Mesenchymal stem cell (in vitro differentiated cells and primary cell): ENCODE measurements at regions not wholly inside any gene's neighbourhood (a gene's known extent, or its start where the extent isn't known, plus 50 kb on each side); places are given as distances from the start of the nearest gene placed in this dataset.
A peak's percentile ranks its signal among the peaks of the same experiment; 100 is the strongest.

Source experiments
- DNase-seq: peaks from one replicate; pipeline ENCODE4 v3.0.0-alpha.2; 2013
- H2AFZ ChIP-seq: one replicate; pipeline ENCODE4 v1.6.1; 2013; ENCODE audit warnings: low read depth, mild to moderate bottlenecking, control low read depth, inconsistent platforms, low read length, moderate library complexity
- H2AK5ac ChIP-seq: 2 replicates; pipeline ENCODE4 v1.6.1; 2013; ENCODE audit warnings: low read length, moderate library complexity, mild to moderate bottlenecking, inconsistent platforms; ENCODE audit not compliant: severe bottlenecking
- H2BK120ac ChIP-seq: one replicate; pipeline ENCODE4 v1.6.1; 2013; ENCODE audit warnings: low read depth, mild to moderate bottlenecking, inconsistent platforms, low read length, moderate library complexity
- H2BK12ac ChIP-seq, 2 experiments: one replicate each; pipeline ENCODE4 v1.6.1; 2013; ENCODE audit warnings: inconsistent platforms in 2 of 2, low read length in 2 of 2, mild to moderate bottlenecking in 2 of 2, moderate library complexity in 2 of 2, control low read depth in 1 of 2
- H2BK15ac ChIP-seq: one replicate; pipeline ENCODE4 v1.6.1; 2013; ENCODE audit warnings: mild to moderate bottlenecking, low read depth, inconsistent platforms; ENCODE audit not compliant: poor library complexity, severe bottlenecking
- H2BK5ac ChIP-seq: 2 replicates; pipeline ENCODE4 v1.6.1; 2013; ENCODE audit warnings: low read depth, mild to moderate bottlenecking, low read length, control low read depth, inconsistent platforms; ENCODE audit not compliant: poor library complexity, severe bottlenecking
- H3K14ac ChIP-seq, 2 experiments: one replicate each; pipeline ENCODE4 v1.6.1; 2013; ENCODE audit warnings: inconsistent platforms in 2 of 2, low read length in 2 of 2, control low read depth in 1 of 2, mild to moderate bottlenecking in 1 of 2, moderate library complexity in 1 of 2
- H3K18ac ChIP-seq, 2 experiments: one replicate each; pipeline ENCODE4 v1.6.1; 2013; ENCODE audit warnings: inconsistent platforms in 2 of 2, low read length in 2 of 2, control low read depth in 1 of 2, low read depth in 1 of 2, mild to moderate bottlenecking in 1 of 2
- H3K23ac ChIP-seq, 2 experiments: one replicate each; pipeline ENCODE4 v1.6.1; 2013; ENCODE audit warnings: inconsistent platforms in 2 of 2, low read length in 2 of 2, mild to moderate bottlenecking in 2 of 2, moderate library complexity in 2 of 2, control low read depth in 1 of 2
- H3K27ac ChIP-seq: 2 replicates; pipeline ENCODE4 v1.5.1; 2013; ENCODE audit warnings: mild to moderate bottlenecking, moderate library complexity, low read length, control low read depth, inconsistent platforms; ENCODE audit not compliant: poor library complexity, severe bottlenecking
- H3K27me3 ChIP-seq, 2 experiments: 2 replicates each; pipeline versions ENCODE4 v1.6.1 to v1.7.0; 2013; ENCODE audit warnings: low read length in 2 of 2, mild to moderate bottlenecking in 2 of 2, moderate library complexity in 2 of 2, control low read depth in 1 of 2, inconsistent platforms in 1 of 2; ENCODE audit not compliant: control insufficient read depth in 1 of 2, insufficient read depth in 1 of 2
- H3K36me3 ChIP-seq, 2 experiments: 2 replicates each; pipeline versions ENCODE4 v1.6.1 to v1.7.0; 2013; ENCODE audit warnings: low read length in 2 of 2, control low read depth in 1 of 2, inconsistent platforms in 1 of 2, low read depth in 1 of 2, mild to moderate bottlenecking in 1 of 2; ENCODE audit not compliant: insufficient read depth in 2 of 2, control insufficient read depth in 1 of 2
- H3K4ac ChIP-seq, 2 experiments: one replicate each; pipeline ENCODE4 v1.6.1; 2013; ENCODE audit warnings: inconsistent platforms in 2 of 2, low read length in 2 of 2, mild to moderate bottlenecking in 2 of 2, moderate library complexity in 2 of 2, control low read depth in 1 of 2, low read depth in 1 of 2
- H3K4me1 ChIP-seq: 2 replicates; pipeline ENCODE4 v1.6.1; 2013; ENCODE audit warnings: low read depth, low read length, control low read depth; ENCODE audit not compliant: control insufficient read depth, insufficient read depth
- H3K4me2 ChIP-seq: 2 replicates; pipeline ENCODE4 v1.6.1; 2013; ENCODE audit warnings: low read length, mild to moderate bottlenecking, inconsistent platforms; ENCODE audit not compliant: poor library complexity, severe bottlenecking
- H3K4me3 ChIP-seq, 2 experiments: 2 replicates each; pipeline versions ENCODE4 v1.5.1 to v1.7.0; 2013; ENCODE audit warnings: low read length in 2 of 2, mild to moderate bottlenecking in 2 of 2, control low read depth in 1 of 2, low read depth in 1 of 2; ENCODE audit not compliant: insufficient read depth in 1 of 2
- H3K79me1 ChIP-seq: replicated peaks from 2 replicates; pipeline ENCODE4 v1.6.1; 2013; ENCODE audit warnings: mild to moderate bottlenecking, control low read depth, low read length, inconsistent platforms; ENCODE audit not compliant: poor library complexity, severe bottlenecking
- H3K9ac ChIP-seq: 2 replicates; pipeline ENCODE4 v1.7.0; 2013; ENCODE audit warnings: mild to moderate bottlenecking, low read length, moderate library complexity
- H3K9me3 ChIP-seq: 2 replicates; pipeline ENCODE4 v1.7.0; 2013; ENCODE audit warnings: mild to moderate bottlenecking, low read length; ENCODE audit not compliant: control insufficient read depth
- H4K8ac ChIP-seq: one replicate; pipeline ENCODE4 v1.6.1; 2013; ENCODE audit warnings: inconsistent platforms, mild to moderate bottlenecking, low read length, moderate library complexity
- H4K91ac ChIP-seq: one replicate; pipeline ENCODE4 v1.6.1; 2013; ENCODE audit warnings: mild to moderate bottlenecking, low read length, inconsistent platforms
- WGBS: methylation state at CpG from one replicate; pipeline ENCODE4 v1.1.7; 2013; ENCODE audit warnings: mixed read lengths; 5-methylcytosine and 5-hydroxymethylcytosine counted together

- Histone ChIP-seq H3K27ac (no peak overlapping the region), H2BK120ac (no peak overlapping the region), H2AFZ (no peak overlapping the region), H2BK12ac (no peak overlapping the region), H3K36me3 (no peaks in the 10 kb centered on the region), H3K23ac (no peak overlapping the region), H3K4me3 (no peak overlapping the region), H2BK5ac (no peak overlapping the region), H3K9me3 (peaks cover 20% of the 10 kb centered on the region), H3K27me3 (peaks cover 6 to 42% of the 10 kb centered on the region in 2 experiments), H3K4me2 (no peak overlapping the region), H3K4ac (no peak overlapping the region), H4K8ac (no peak overlapping the region), H3K18ac (no peak overlapping the region), H2AK5ac (no peak overlapping the region), H4K91ac (no peak overlapping the region), H2BK15ac (no peak overlapping the region), H3K9ac (no peak overlapping the region), H3K14ac (no peak overlapping the region), H3K79me1 (no peaks in the 10 kb centered on the region), H3K4me1 (no peaks in the 10 kb centered on the region)
- DNase-seq = no peak
- 58% methylated on average over 5 of the region's 5 CpGs for WGBS
Measured at GRCh38 chr3:71863563-71864190, 78.7 kb upstream of the PROK2 start.

GRCh38 chr3:71862371-71863140, 77.6 kb upstream of the PROK2 start:
- DNase-seq = no peak
- H2AK5ac ChIP-seq = no peak overlapping the region
- peaks cover 6 to 46% of the 10 kb centered on the region in 2 experiments for H3K27me3 ChIP-seq
- H3K14ac ChIP-seq = no peak overlapping the region
- 100% methylated on average over 1 of the region's 2 CpGs for WGBS
- H3K4ac ChIP-seq = no peak overlapping the region
- peak overlapping the region; percentile 60 for H3K9ac ChIP-seq
- H3K4me1 ChIP-seq = no peaks in the 10 kb centered on the region
- H3K36me3 ChIP-seq = no peaks in the 10 kb centered on the region
- H2AFZ ChIP-seq = no peak overlapping the region
- no peak overlapping the region for H3K18ac ChIP-seq
- H3K9me3 ChIP-seq = peaks cover 9% of the 10 kb centered on the region
- no peak overlapping the region for H2BK12ac ChIP-seq
- no peaks in the 10 kb centered on the region for H3K79me1 ChIP-seq
- H2BK120ac ChIP-seq = no peak overlapping the region
- no peak overlapping the region for H4K91ac ChIP-seq
- peak overlapping the region in 1 of 2 experiments; percentile 58 for H3K4me3 ChIP-seq
- H3K4me2 ChIP-seq = no peak overlapping the region
- H3K23ac ChIP-seq = no peak overlapping the region
- H2BK15ac ChIP-seq = no peak overlapping the region
- H3K27ac ChIP-seq = no peak overlapping the region
- H4K8ac ChIP-seq = no peak overlapping the region
- H2BK5ac ChIP-seq = no peak overlapping the region

GRCh38 chr3:71859123-71859519, 74.2 kb upstream of the PROK2 start:
- Histone ChIP-seq H3K36me3 (no peaks in the 10 kb centered on the region), H3K4me1 (no peaks in the 10 kb centered on the region), H3K18ac (no peak overlapping the region), H2BK12ac (no peak overlapping the region), H4K8ac (no peak overlapping the region), H3K27me3 (peaks cover 0 to 35% of the 10 kb centered on the region in 2 experiments), H2AFZ (no peak overlapping the region), H3K9ac (no peak overlapping the region), H2BK120ac (no peak overlapping the region), H3K23ac (no peak overlapping the region), H3K79me1 (no peaks in the 10 kb centered on the region), H2AK5ac (no peak overlapping the region), H3K9me3 (peaks cover 9% of the 10 kb centered on the region), H2BK15ac (no peak overlapping the region), H3K4me3 (no peak overlapping the region), H3K27ac (no peak overlapping the region), H4K91ac (no peak overlapping the region), H2BK5ac (no peak overlapping the region), H3K4me2 (no peak overlapping the region), H3K14ac (no peak overlapping the region), H3K4ac (no peak overlapping the region)
- no CpG with 5 or more reads among the region's 3 CpGs for WGBS
- DNase-seq = no peak

GRCh38 chr3:71858503-71859122, 73.7 kb upstream of the PROK2 start:
- Histone ChIP-seq H3K23ac (no peak overlapping the region), H2AK5ac (no peak overlapping the region), H3K18ac (no peak overlapping the region), H2BK12ac (no peak overlapping the region), H3K9ac (no peak overlapping the region), H2BK120ac (no peak overlapping the region), H3K36me3 (no peaks in the 10 kb centered on the region), H3K9me3 (peaks cover 9% of the 10 kb centered on the region), H3K4ac (no peak overlapping the region), H3K79me1 (no peaks in the 10 kb centered on the region), H3K4me2 (no peak overlapping the region), H2BK15ac (no peak overlapping the region), H3K27me3 (peaks cover 0 to 33% of the 10 kb centered on the region in 2 experiments), H2BK5ac (no peak overlapping the region), H3K14ac (no peak overlapping the region), H3K4me1 (no peaks in the 10 kb centered on the region), H3K4me3 (no peak overlapping the region), H4K91ac (no peak overlapping the region), H4K8ac (no peak overlapping the region), H3K27ac (no peak overlapping the region), H2AFZ (no peak overlapping the region)
- DNase-seq = no peak
- WGBS = 67% methylated on average over 11 of the region's 11 CpGs
